OCI-LY7 (cell line): ENCODE measurements at regions not wholly inside any gene's neighbourhood (a gene's known extent, or its start where the extent isn't known, plus 50 kb on each side); places are given as distances from the start of the nearest gene placed in this dataset.

ENCODE experiments used
- EZH2phosphoT487 ChIP-seq: fragments of 200-600 bp; sonication (generic); IDR thresholded peaks from 2 replicates; pipeline ENCODE4 v1.6.1; 2018; ENCODE audit warnings: low read depth, borderline replicate concordance, mild to moderate bottlenecking, mixed run types, antibody characterized with exemption, low read length, moderate library complexity, mixed read lengths
- TF ChIP-seq, protein P1 (sequence below): fragments of 200-600 bp; sonication (generic); conservative IDR thresholded peaks from 2 replicates; pipeline ENCODE4 v1.5.1; 2014; ENCODE audit warnings: mild to moderate bottlenecking, antibody characterized with exemption, low read length, moderate library complexity, mixed read lengths

- TF ChIP-seq, protein P1, sequence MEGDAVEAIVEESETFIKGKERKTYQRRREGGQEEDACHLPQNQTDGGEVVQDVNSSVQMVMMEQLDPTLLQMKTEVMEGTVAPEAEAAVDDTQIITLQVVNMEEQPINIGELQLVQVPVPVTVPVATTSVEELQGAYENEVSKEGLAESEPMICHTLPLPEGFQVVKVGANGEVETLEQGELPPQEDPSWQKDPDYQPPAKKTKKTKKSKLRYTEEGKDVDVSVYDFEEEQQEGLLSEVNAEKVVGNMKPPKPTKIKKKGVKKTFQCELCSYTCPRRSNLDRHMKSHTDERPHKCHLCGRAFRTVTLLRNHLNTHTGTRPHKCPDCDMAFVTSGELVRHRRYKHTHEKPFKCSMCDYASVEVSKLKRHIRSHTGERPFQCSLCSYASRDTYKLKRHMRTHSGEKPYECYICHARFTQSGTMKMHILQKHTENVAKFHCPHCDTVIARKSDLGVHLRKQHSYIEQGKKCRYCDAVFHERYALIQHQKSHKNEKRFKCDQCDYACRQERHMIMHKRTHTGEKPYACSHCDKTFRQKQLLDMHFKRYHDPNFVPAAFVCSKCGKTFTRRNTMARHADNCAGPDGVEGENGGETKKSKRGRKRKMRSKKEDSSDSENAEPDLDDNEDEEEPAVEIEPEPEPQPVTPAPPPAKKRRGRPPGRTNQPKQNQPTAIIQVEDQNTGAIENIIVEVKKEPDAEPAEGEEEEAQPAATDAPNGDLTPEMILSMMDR, result no peak
- no peak for TF ChIP-seq EZH2phosphoT487
Measured at GRCh38 chr1:14011132-14011531, 311.1 kb downstream of the PRDM2 start.
